OCI-LY1 (cell line): ENCODE measurements at regions not wholly inside any gene's neighbourhood (a gene's known extent, or its start where the extent isn't known, plus 50 kb on each side); places are given as distances from the start of the nearest gene placed in this dataset.

Experiments
- CTCF ChIP-seq: fragments of 200-600 bp; sonication (generic), shearing (Covaris generic); IDR thresholded peaks from 2 replicates; pipeline ENCODE4 v1.5.1; 2017; ENCODE audit warnings: mild to moderate bottlenecking, antibody characterized with exemption, low read length, moderate library complexity, mixed read lengths
- EZH2 ChIP-seq: fragments of 200-600 bp; sonication (generic), shearing (Covaris generic); IDR thresholded peaks from 2 replicates; pipeline ENCODE4 v1.8.0; 2017; ENCODE audit warnings: borderline replicate concordance, mixed run types, mild to moderate bottlenecking, antibody characterized with exemption, low read length, moderate library complexity, mixed read lengths

GRCh38 chr20:60389882-60390281 lies 431.7 kb downstream of the CDH26 start:
- TF ChIP-seq CTCF = no peak
- no peak for TF ChIP-seq EZH2
